CD14-positive monocyte (primary cell): ENCODE measurements at regions not wholly inside any gene's neighbourhood (a gene's known extent, or its start where the extent isn't known, plus 50 kb on each side); places are given as distances from the start of the nearest gene placed in this dataset.

Source experiments
- DNase-seq, 3 donors: peaks; one replicate each; pipeline ENCODE4 v3.0.0-alpha.2; 2011 to 2022
- H2AFZ ChIP-seq: 2 replicates; pipeline ENCODE4 v1.6.0; 2012; ENCODE audit warnings: mild to moderate bottlenecking, low read depth, low read length, inconsistent platforms; ENCODE audit not compliant: insufficient read depth, poor library complexity, severe bottlenecking
- H3K27ac ChIP-seq, 2 donors: 1 replicate in 1 of 2; 2 replicates in 1 of 2; pipeline ENCODE4 v1.5.1; 2012 to 2013; ENCODE audit warnings: low read length in 2 of 2, control low read depth in 1 of 2, inconsistent platforms in 1 of 2, low read depth in 1 of 2, mild to moderate bottlenecking in 1 of 2
- H3K27me3 ChIP-seq, 2 donors: one replicate each; pipeline versions ENCODE4 v1.6.0 to v1.6.1; 2011 to 2013; ENCODE audit warnings: low read length in 2 of 2; ENCODE audit not compliant: control insufficient read depth in 2 of 2, insufficient read depth in 2 of 2
- H3K36me3 ChIP-seq, 2 donors: replicated peaks in 1 of 2; 1 replicate in 1 of 2; 2 replicates in 1 of 2; pipeline versions ENCODE4 v1.5.1 to v1.6.1; 2012 to 2013; ENCODE audit warnings: low read length in 2 of 2, control low read depth in 1 of 2, inconsistent platforms in 1 of 2, mild to moderate bottlenecking in 1 of 2; ENCODE audit not compliant: insufficient read depth in 2 of 2, control insufficient read depth in 1 of 2
- H3K4me1 ChIP-seq, 2 donors: 1 replicate in 1 of 2; 2 replicates in 1 of 2; pipeline versions ENCODE4 v1.5.1 to v1.6.1; 2012 to 2013; ENCODE audit warnings: low read length in 2 of 2, control low read depth in 1 of 2, inconsistent platforms in 1 of 2, mild to moderate bottlenecking in 1 of 2, moderate library complexity in 1 of 2; ENCODE audit not compliant: insufficient read depth in 2 of 2, control insufficient read depth in 1 of 2
- H3K4me2 ChIP-seq: replicated peaks from 2 replicates; pipeline ENCODE3; 2012; ENCODE audit warnings: low read length, moderate library complexity, mild to moderate bottlenecking; ENCODE audit not compliant: poor library complexity, severe bottlenecking; ENCODE audit errors: extremely low read depth
- H3K4me3 ChIP-seq, 3 experiments: fragments of 200-600 bp in 1 of 3; sonication (generic) in 1 of 3; replicated peaks in 1 of 3; 1 replicate in 2 of 3; 2 replicates in 1 of 3; pipeline ENCODE4 v1.5.1; 2011 to 2013; ENCODE audit warnings: low read length in 3 of 3, mild to moderate bottlenecking in 3 of 3, control low read depth in 2 of 3, low read depth in 2 of 3, inconsistent platforms in 1 of 3, moderate library complexity in 1 of 3
- H3K79me2 ChIP-seq: 2 replicates; pipeline ENCODE4 v1.6.0; 2012; ENCODE audit warnings: mild to moderate bottlenecking, control low read depth, inconsistent platforms, low read length, moderate library complexity; ENCODE audit not compliant: insufficient read depth
- H3K9ac ChIP-seq: 2 replicates; pipeline ENCODE4 v1.6.0; 2017; ENCODE audit warnings: low read length, mild to moderate bottlenecking; ENCODE audit not compliant: insufficient read depth, poor library complexity, severe bottlenecking
- H3K9me3 ChIP-seq, 2 donors: replicated peaks in 1 of 2; 1 replicate in 1 of 2; 2 replicates in 1 of 2; pipeline versions ENCODE4 v1.5.1 to v1.6.1; 2012 to 2013; ENCODE audit warnings: low read length in 2 of 2, control low read depth in 1 of 2; ENCODE audit not compliant: control insufficient read depth in 1 of 2, insufficient read depth in 1 of 2
- H4K20me1 ChIP-seq: 2 replicates; pipeline ENCODE4 v1.6.0; 2012; ENCODE audit warnings: mild to moderate bottlenecking, low read length, control low read depth, moderate library complexity; ENCODE audit not compliant: insufficient read depth
- H3K27ac Mint-ChIP-seq, 7 donors: one replicate each; pipeline ENCODE4 v1.8.0; 2020; ENCODE audit warnings: mild to moderate bottlenecking in 7 of 7, mixed read lengths in 7 of 7, moderate library complexity in 6 of 7, inconsistent platforms in 2 of 7
- H3K27me3 Mint-ChIP-seq, 3 donors: one replicate each; pipeline ENCODE4 v1.8.0; 2021 to 2022; ENCODE audit warnings: low read depth in 3 of 3, mild to moderate bottlenecking in 3 of 3, mixed read lengths in 3 of 3, moderate library complexity in 3 of 3, inconsistent platforms in 1 of 3
- H3K36me3 Mint-ChIP-seq, 2 donors: one replicate each; pipeline ENCODE4 v1.8.0; 2020; ENCODE audit warnings: mixed read lengths in 2 of 2, inconsistent platforms in 1 of 2, mild to moderate bottlenecking in 1 of 2
- H3K4me1 Mint-ChIP-seq: one replicate; pipeline ENCODE4 v1.8.0; 2020; ENCODE audit warnings: mild to moderate bottlenecking, mixed read lengths
- H3K4me3 Mint-ChIP-seq, 2 donors: one replicate each; pipeline ENCODE4 v1.8.0; 2020; ENCODE audit warnings: mild to moderate bottlenecking in 2 of 2, mixed read lengths in 2 of 2, moderate library complexity in 1 of 2
- H3K9me3 Mint-ChIP-seq, 7 donors: one replicate each; pipeline ENCODE4 v1.8.0; 2020 to 2022; ENCODE audit warnings: mixed read lengths in 7 of 7, mild to moderate bottlenecking in 6 of 7, moderate library complexity in 6 of 7, inconsistent platforms in 2 of 7
- CTCF ChIP-seq: fragments of 200-600 bp; IDR thresholded peaks from one replicate; pipeline ENCODE4 v1.8.0; 2022; ENCODE audit warnings: antibody characterized with exemption, mild to moderate bottlenecking
- WGBS: methylation state at CpG from one replicate; pipeline ENCODE4 v1.1.5; 2013; ENCODE audit warnings: missing lambda C conversion rate; ENCODE audit not compliant: insufficient coverage; 5-methylcytosine and 5-hydroxymethylcytosine counted together
- intact Hi-C, 2 donors: fragments of 100-400 bp; cut with micrococcal nuclease; formaldehyde crosslinking; loops; one replicate each; pipeline versions ENCODE4 v1.15.0 to v1.15.1; 2023

GRCh38 chr3:109707617-109708016, 370.3 kb upstream of the DPPA4 start:
- Mint-ChIP-seq H3K4me3 (no peak overlapping the region), H3K9me3 (peaks cover 4 to 12% (median 7%) of the 10 kb centered on the region in 7 donors), H3K4me1 (no peaks in the 10 kb centered on the region), H3K27ac (peak overlapping the region in 1 of 7 donors; percentile 11), H3K27me3 (no peaks in the 10 kb centered on the region), H3K36me3 (no peaks in the 10 kb centered on the region)
- peaks cover 0 to 7% of the 10 kb centered on the region in 2 donors for H3K9me3 ChIP-seq
- H3K79me2 ChIP-seq: no peaks in the 10 kb centered on the region
- H2AFZ ChIP-seq: no peak overlapping the region
- no peaks in the 10 kb centered on the region for H3K36me3 ChIP-seq
- no peaks in the 10 kb centered on the region for H4K20me1 ChIP-seq
- intact Hi-C loops: no loop called here
- WGBS: 100% methylated on average over 1 of the region's 2 CpGs
- no peak overlapping the region for H3K4me3 ChIP-seq
- H3K27me3 ChIP-seq: no peaks in the 10 kb centered on the region
- H3K9ac ChIP-seq: no peak overlapping the region
- H3K27ac ChIP-seq: no peak overlapping the region
- no peak for DNase-seq
- no peak for TF ChIP-seq CTCF
- no peaks in the 10 kb centered on the region for H3K4me1 ChIP-seq
- H3K4me2 ChIP-seq: no peak overlapping the region

GRCh38 chr3:109713288-109713687, 375.9 kb upstream of the DPPA4 start:
- intact Hi-C loops: no loop called here
- no CpG with 5 or more reads among the region's 2 CpGs for WGBS
- H3K9ac ChIP-seq: no peak overlapping the region
- no peak overlapping the region for H2AFZ ChIP-seq
- no peak overlapping the region for H3K4me2 ChIP-seq
- no peaks in the 10 kb centered on the region for H3K27me3 ChIP-seq
- no peak overlapping the region for H3K27ac Mint-ChIP-seq
- H3K4me3 ChIP-seq: no peak overlapping the region
- peaks cover 0 to 11% (median 6%) of the 10 kb centered on the region in 7 donors for H3K9me3 Mint-ChIP-seq
- no peak overlapping the region for H3K4me3 Mint-ChIP-seq
- H3K36me3 ChIP-seq: no peaks in the 10 kb centered on the region
- no peaks in the 10 kb centered on the region for H3K27me3 Mint-ChIP-seq
- no peaks in the 10 kb centered on the region for H3K4me1 ChIP-seq
- peaks cover 0 to 4% of the 10 kb centered on the region in 2 donors for H3K9me3 ChIP-seq
- no peak for TF ChIP-seq CTCF
- no peak overlapping the region for H3K27ac ChIP-seq
- H3K79me2 ChIP-seq: no peaks in the 10 kb centered on the region
- H3K36me3 Mint-ChIP-seq: no peaks in the 10 kb centered on the region
- no peaks in the 10 kb centered on the region for H4K20me1 ChIP-seq
- no peak for DNase-seq
- no peaks in the 10 kb centered on the region for H3K4me1 Mint-ChIP-seq
